ENCODE measurements at regions not wholly inside any gene's neighbourhood (a gene's known extent, or its start where the extent isn't known, plus 50 kb on each side); places are given as distances from the start of the nearest gene placed in this dataset.

DNA sequence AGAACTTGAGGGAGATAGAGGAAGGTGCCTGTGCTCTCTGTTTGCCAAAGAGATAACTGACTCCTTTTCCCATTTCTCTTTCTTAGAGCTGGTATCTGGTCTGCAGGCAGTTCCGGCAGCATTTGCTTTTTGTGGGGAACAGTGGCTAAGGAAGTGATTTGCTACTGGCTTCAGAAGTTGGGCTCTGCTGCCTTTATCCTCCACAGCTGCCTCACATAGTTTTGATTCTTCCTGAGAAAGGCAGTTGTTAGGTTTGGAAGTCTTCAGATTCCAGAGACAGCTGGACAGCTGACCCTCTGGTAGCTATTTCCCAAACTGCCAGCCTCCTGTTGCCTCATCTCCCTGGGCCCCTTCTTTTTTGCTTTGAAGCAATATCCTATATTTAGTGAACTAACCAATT, 62.6 kb upstream of the MACF1 start:
- no peak for FAIRE-seq

GRCh38 chr1:39142401-39143060, 62.0 kb upstream of the MACF1 start:
- FAIRE-seq, result peak; percentile 98

- FAIRE-seq, result no peak
Observed at GRCh38 chr1:39144924-39145323, 59.6 kb upstream of the MACF1 start.

GRCh38 chr1:39145331-39145965, 59.0 kb upstream of the MACF1 start:
- no peak for FAIRE-seq

- no peak for FAIRE-seq
Observed at GRCh38 chr1:39146681-39147080, 57.8 kb upstream of the MACF1 start.

GRCh38 chr1:39147099-39148025, 57.1 kb upstream of the MACF1 start:
- FAIRE-seq, result no peak

GRCh38 chr1:39148942-39149341, 55.6 kb upstream of the MACF1 start:
- no peak for FAIRE-seq

DNA sequence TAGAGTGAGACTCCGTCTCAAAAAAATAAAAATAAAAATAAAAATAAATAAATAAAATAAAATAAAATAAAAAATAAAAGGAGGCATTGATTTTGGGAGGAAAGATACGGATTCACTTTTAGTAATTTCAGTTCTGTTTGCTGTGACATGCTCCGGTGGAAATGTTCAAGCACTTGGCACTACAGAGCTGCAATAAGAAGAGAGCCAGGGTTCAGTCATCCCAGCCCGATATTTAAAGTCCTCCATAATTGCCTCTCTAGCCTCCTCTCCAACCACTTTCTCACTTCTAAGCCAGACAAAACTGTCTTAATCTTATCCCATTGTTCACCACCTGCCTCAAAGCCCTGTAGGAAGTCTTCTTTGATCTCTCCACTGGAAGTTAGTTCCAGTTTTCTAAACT, 55.0 kb upstream of the MACF1 start:
- FAIRE-seq, result no peak

DNA sequence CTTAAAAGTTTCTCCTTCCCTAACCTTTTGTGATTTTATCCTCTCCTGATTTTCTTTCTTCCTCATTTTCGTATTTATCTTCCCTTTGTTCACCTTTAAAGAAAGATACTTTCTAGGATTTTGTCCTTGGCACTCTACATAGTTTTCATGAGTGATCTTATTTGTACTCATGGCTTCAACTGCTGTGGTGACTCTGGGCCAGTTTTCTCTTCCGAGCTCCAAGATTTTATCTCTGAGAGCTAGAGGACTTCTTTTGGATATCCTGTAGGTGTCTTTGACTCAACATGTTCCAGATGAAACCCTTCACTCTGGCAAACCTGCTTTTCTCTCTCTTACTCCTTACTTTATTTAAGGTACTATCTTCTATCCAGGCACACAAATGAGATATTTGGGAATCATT, 53.7 kb upstream of the MACF1 start:
- FAIRE-seq, result no peak

GRCh38 chr1:39151267-39151666, 53.2 kb upstream of the MACF1 start:
- no peak for FAIRE-seq

- FAIRE-seq, result no peak
Observed at GRCh38 chr1:39152923-39153322, 51.6 kb upstream of the MACF1 start.

- FAIRE-seq, result no peak
Observed at GRCh38 chr1:39153684-39154083, 50.8 kb upstream of the MACF1 start.

- no peak for FAIRE-seq
Observed at GRCh38 chr1:39154553-39155421, 49.7 kb upstream of the MACF1 start.
